BJ (cell line): ENCODE measurements at regions not wholly inside any gene's neighbourhood (a gene's known extent, or its start where the extent isn't known, plus 50 kb on each side); places are given as distances from the start of the nearest gene placed in this dataset.

Experiments
- CTCF ChIA-PET: fragments of 350-600 bp; formaldehyde crosslinking; extraction: SDS; loops from one replicate; lab custom pipeline; 2021; ENCODE audit warnings: antibody characterized with exemption, inconsistent platforms; lab: Yijun Ruan, JAX
- POLR2A ChIA-PET: fragments of 300-600 bp; sonication (Branson Sonifier 250); formaldehyde crosslinking; extraction: SDS; loops from one replicate; lab custom pipeline; 2021; ENCODE audit warnings: antibody characterized with exemption; lab: Charles Lee
- DNase-seq: peaks from one replicate; pipeline ENCODE4 v3.0.0-alpha.2; 2011; ENCODE audit warnings: low read depth
- H3K27me3 ChIP-seq: 2 replicates; pipeline ENCODE4 v1.6.0; 2011; ENCODE audit warnings: low read length; ENCODE audit not compliant: control insufficient read depth, insufficient read depth
- H3K36me3 ChIP-seq: 2 replicates; pipeline ENCODE4 v1.5.1; 2011; ENCODE audit warnings: low read length; ENCODE audit not compliant: control insufficient read depth, insufficient read depth
- H3K4me3 ChIP-seq: 2 replicates; pipeline ENCODE4 v1.5.1; 2011; ENCODE audit warnings: low read depth, mild to moderate bottlenecking, control low read depth, low read length
- TF ChIP-seq, protein P1 (sequence below): IDR thresholded peaks from 2 replicates; pipeline ENCODE4 v1.5.1; 2011; ENCODE audit warnings: low read depth, mild to moderate bottlenecking, control low read depth, inconsistent platforms, low read length, moderate library complexity; ENCODE audit not compliant: insufficient read depth

DNA sequence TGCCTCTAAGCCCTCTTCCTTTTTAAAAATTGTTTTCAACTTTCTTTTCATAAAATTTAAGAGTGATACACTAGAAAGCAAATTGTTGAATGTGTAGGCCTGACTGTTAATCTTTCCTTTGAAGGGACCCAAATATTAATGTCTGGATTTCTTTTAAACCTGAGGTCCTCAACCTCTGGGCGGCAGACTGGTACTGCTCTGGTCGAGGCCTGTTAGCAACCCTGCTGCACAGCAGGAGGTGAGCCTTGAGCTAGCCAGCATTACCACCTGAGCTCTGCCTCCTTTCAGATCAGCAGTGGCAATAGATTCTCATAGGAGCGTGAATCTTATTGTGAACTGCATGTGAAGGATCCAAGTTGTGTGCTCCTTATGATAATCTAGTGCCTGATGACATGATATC lies 191.2 kb downstream of the MANEA start:
- Histone ChIP-seq H3K4me3 (no peak overlapping the region), H3K27me3 (no peaks in the 10 kb centered on the region), H3K36me3 (no peaks in the 10 kb centered on the region)
- CTCF ChIA-PET, result no interaction called here
- TF ChIP-seq, protein P1, sequence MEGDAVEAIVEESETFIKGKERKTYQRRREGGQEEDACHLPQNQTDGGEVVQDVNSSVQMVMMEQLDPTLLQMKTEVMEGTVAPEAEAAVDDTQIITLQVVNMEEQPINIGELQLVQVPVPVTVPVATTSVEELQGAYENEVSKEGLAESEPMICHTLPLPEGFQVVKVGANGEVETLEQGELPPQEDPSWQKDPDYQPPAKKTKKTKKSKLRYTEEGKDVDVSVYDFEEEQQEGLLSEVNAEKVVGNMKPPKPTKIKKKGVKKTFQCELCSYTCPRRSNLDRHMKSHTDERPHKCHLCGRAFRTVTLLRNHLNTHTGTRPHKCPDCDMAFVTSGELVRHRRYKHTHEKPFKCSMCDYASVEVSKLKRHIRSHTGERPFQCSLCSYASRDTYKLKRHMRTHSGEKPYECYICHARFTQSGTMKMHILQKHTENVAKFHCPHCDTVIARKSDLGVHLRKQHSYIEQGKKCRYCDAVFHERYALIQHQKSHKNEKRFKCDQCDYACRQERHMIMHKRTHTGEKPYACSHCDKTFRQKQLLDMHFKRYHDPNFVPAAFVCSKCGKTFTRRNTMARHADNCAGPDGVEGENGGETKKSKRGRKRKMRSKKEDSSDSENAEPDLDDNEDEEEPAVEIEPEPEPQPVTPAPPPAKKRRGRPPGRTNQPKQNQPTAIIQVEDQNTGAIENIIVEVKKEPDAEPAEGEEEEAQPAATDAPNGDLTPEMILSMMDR, result no peak
- no peak for DNase-seq
- POLR2A ChIA-PET, result no interaction called here

DNA sequence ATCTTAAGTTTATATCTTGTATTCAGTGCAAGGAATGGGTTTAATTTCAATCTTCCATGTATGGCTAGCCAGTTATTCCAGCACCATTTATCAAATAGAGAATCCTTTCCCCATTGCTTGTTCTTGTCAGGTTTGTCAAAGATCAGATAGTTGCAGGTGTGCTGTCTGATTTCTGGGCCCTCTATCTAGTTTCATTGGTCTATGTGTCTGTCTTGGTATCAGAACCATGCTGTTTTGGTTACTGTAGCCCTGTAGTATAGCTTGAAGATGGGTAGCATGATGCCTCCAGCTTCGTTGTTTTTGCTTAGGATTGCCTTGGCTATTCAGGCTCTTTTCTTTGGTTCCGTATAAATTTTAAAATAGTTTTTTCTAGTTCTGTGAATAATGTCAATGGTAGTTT lies 200.0 kb downstream of the MANEA start:
- TF ChIP-seq, protein P1, result no peak
- DNase-seq, result no peak
- POLR2A ChIA-PET, result no interaction called here
- CTCF ChIA-PET, result no interaction called here
- Histone ChIP-seq H3K4me3 (no peak overlapping the region), H3K27me3 (no peaks in the 10 kb centered on the region), H3K36me3 (no peaks in the 10 kb centered on the region)

DNA sequence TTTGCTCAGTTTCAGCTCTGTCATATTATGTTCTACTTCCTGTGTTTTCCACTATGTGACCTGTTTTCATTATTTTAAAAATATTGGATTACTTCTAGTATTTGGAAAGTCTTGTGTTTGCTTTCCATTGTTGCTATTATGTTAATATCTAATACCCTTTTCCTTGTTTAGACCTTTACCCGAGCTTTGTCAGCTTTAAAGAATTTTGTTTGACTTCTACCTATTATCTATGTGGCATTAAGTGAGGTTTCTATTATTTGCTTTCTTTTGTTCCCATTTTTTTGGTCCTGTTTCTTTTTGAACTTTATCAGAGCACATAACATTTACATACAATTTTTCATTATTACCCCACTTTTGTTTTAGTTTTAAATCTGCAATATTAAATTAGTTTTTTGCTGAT lies 202.7 kb downstream of the MANEA start:
- ChIA-PET POLR2A (no interaction called here), CTCF (no interaction called here)

DNA sequence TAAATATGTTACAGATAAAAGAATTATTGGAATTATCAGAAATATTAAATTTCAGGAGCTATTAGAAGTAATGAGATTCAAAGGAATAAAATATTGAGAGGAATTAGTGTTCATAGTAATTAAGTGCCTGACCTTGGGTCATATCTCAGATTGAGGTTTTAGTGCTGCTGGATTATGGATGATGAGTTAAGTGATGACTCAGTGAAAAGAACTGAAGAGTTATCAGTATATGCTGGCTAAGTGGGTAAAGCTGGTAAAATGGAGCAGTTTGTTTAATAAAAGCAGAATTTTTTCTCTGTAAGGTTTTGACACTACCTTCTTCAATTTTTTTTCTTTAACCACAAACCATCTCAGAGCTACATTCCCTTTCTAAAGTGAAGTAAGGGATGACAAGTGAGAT lies 206.7 kb downstream of the MANEA start:
- Histone ChIP-seq H3K27me3 (no peaks in the 10 kb centered on the region), H3K36me3 (no peaks in the 10 kb centered on the region), H3K4me3 (no peak overlapping the region)
- DNase-seq, result no peak
- TF ChIP-seq, protein P1, result no peak
- CTCF ChIA-PET, result interaction anchor here (1.0 kb wide), 1 partner anchor 12 kb away, joined by 4 read pairs; no protein-coding TSS in a partner anchor
- POLR2A ChIA-PET, result no interaction called here

More for the DNA sequence above, 202.7 kb downstream of the MANEA start:
- Histone ChIP-seq H3K36me3 (no peaks in the 10 kb centered on the region), H3K4me3 (no peak overlapping the region), H3K27me3 (no peaks in the 10 kb centered on the region)
- TF ChIP-seq, protein P1, result no peak
- no peak for DNase-seq

DNA sequence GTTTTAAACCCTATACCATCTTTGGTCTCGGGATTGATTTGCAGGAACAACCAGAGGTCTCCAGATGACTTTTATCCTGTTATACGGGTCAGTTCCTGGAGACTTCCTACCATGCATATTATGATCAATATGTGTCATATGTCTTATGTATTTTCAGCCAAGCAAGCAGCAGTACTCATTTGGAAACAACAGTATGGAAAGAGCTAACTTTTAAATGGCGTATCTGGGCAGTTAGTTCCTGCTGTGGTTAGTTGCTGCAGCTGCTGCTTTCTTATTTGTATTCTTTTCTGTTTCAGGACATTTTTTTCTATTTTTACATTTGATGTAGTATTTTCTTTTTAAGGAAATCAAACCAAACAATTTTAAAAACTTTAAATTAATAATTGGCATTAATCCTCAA lies 207.5 kb downstream of the MANEA start:
- DNase-seq, result no peak
- CTCF ChIA-PET, result interaction anchor here (1.0 kb wide), 1 partner anchor 13 kb away, joined by 4 read pairs; no protein-coding TSS in a partner anchor
- Histone ChIP-seq H3K27me3 (no peaks in the 10 kb centered on the region), H3K4me3 (no peak overlapping the region), H3K36me3 (no peaks in the 10 kb centered on the region)
- TF ChIP-seq, protein P1, result no peak
- POLR2A ChIA-PET, result no interaction called here
